ENCODE measurements at regions not wholly inside any gene's neighbourhood (a gene's known extent, or its start where the extent isn't known, plus 50 kb on each side); places are given as distances from the start of the nearest gene placed in this dataset.
A peak's percentile ranks its signal among the peaks of the same experiment; 100 is the strongest.

DNA sequence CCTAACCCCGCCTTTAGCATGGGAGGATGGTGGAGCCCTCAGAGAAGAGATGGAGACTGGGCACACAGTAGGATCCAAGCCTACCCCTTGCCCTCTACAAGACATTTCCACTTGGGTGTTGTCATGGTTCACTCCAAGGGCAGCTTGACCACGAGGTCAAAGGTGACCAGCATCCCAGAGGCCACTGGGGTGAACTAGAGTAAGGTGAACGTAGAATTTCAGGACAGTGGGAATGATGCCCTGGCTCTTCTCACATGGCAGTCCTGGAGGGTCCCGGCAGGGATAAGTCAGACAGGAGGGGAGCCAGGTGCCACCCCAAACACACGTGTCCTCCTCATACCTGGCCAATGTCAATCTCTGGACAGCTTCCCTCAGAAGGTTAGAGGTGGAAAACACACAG lies 274.2 kb upstream of the AGTR2 start:
- H3K27me3 ChIP-seq (ENCODE audit: control insufficient read depth, insufficient read depth, low read length) = no peaks in the 10 kb centered on the region
- TF ChIP-seq CTCF (IDR thresholded peaks at IDR 0.05) = no peak
- no peaks in the 10 kb centered on the region for H3K36me3 ChIP-seq (ENCODE audit: control insufficient read depth, insufficient read depth, low read length)
- no peaks in the 10 kb centered on the region for H3K79me2 ChIP-seq
- H3K27ac ChIP-seq = no peak overlapping the region
- no peaks in the 10 kb centered on the region for H3K9me3 ChIP-seq (ENCODE audit: control insufficient read depth, low read length)
- no peaks in the 10 kb centered on the region for H3K4me1 ChIP-seq
- H2AFZ ChIP-seq = no peak overlapping the region
- H3K4me3 ChIP-seq (ENCODE audit: low read depth, low read length) = no peak overlapping the region
- no peak overlapping the region for H3K9ac ChIP-seq
- H3K4me2 ChIP-seq (ENCODE audit: low read length) = no peak overlapping the region

- no peak for TF ChIP-seq CTCF (IDR thresholded peaks at IDR 0.05)
- H2AFZ ChIP-seq = no peak overlapping the region
- no peaks in the 10 kb centered on the region for H3K79me2 ChIP-seq
- no peaks in the 10 kb centered on the region for H3K9me3 ChIP-seq (ENCODE audit: control insufficient read depth, low read length)
- H3K27ac ChIP-seq = no peak overlapping the region
- no peak overlapping the region for H3K4me2 ChIP-seq (ENCODE audit: low read length)
- H3K9ac ChIP-seq = no peak overlapping the region
- H3K4me1 ChIP-seq = no peaks in the 10 kb centered on the region
- no peaks in the 10 kb centered on the region for H3K36me3 ChIP-seq (ENCODE audit: control insufficient read depth, insufficient read depth, low read length)
- no peak overlapping the region for H3K4me3 ChIP-seq (ENCODE audit: low read depth, low read length)
- H3K27me3 ChIP-seq (ENCODE audit: control insufficient read depth, insufficient read depth, low read length) = no peaks in the 10 kb centered on the region
Measured at GRCh38 chrX:115897956-115898355, 272.6 kb upstream of the AGTR2 start.

DNA sequence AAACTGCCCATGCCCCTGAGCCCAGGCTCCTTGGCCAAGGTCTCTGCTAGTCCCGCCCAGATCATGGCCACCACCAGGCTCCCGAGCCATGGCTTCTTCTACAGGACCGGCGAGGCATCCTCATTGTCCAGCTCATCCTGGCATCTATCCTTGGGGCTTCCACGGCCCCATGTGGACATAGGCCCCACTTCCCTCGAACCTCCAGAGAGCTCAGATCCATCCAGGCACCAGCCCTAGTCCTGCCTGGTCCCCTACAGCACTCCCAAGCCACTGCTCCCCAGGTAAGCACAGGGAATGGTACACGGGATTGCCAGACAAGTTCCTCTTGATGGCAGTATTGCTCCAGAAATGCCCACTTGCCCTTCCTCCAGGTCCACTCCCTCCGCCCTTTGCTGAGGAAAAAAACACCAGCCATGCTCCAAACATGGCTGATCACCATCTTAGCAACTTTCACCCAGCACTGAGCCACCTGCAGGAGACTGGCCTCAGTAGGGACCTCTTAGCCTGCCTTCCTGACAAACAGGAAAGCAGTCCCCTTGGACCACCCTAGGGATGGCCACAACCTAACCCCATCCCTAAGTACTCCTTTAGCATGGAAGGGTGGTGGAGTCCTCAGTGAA lies 272.1 kb upstream of the AGTR2 start:
- H3K4me3 ChIP-seq (ENCODE audit: low read depth, low read length) = no peak overlapping the region
- no peak overlapping the region for H3K4me2 ChIP-seq (ENCODE audit: low read length)
- no peak overlapping the region for H3K9ac ChIP-seq
- H3K27ac ChIP-seq = no peak overlapping the region
- H3K79me2 ChIP-seq = no peaks in the 10 kb centered on the region
- no peaks in the 10 kb centered on the region for H3K27me3 ChIP-seq (ENCODE audit: control insufficient read depth, insufficient read depth, low read length)
- no peak overlapping the region for H2AFZ ChIP-seq
- H3K4me1 ChIP-seq = no peaks in the 10 kb centered on the region
- no peaks in the 10 kb centered on the region for H3K36me3 ChIP-seq (ENCODE audit: control insufficient read depth, insufficient read depth, low read length)
- TF ChIP-seq CTCF (IDR thresholded peaks at IDR 0.05) = peak; percentile 16
- H3K9me3 ChIP-seq (ENCODE audit: control insufficient read depth, low read length) = no peaks in the 10 kb centered on the region

GRCh38 chrX:115900425-115900824 lies 270.1 kb upstream of the AGTR2 start:
- no peak overlapping the region for H3K9ac ChIP-seq

More at GRCh38 chrX:115900425-115900824, 270.1 kb upstream of the AGTR2 start:
- H3K27me3 ChIP-seq (ENCODE audit: control insufficient read depth, insufficient read depth, low read length) = no peaks in the 10 kb centered on the region
- H3K36me3 ChIP-seq (ENCODE audit: control insufficient read depth, insufficient read depth, low read length) = no peaks in the 10 kb centered on the region
- no peaks in the 10 kb centered on the region for H3K79me2 ChIP-seq
- H3K4me3 ChIP-seq (ENCODE audit: low read depth, low read length) = no peak overlapping the region
- no peak overlapping the region for H3K4me2 ChIP-seq (ENCODE audit: low read length)
- no peaks in the 10 kb centered on the region for H3K4me1 ChIP-seq
- no peak for TF ChIP-seq CTCF (IDR thresholded peaks at IDR 0.05)
- no peaks in the 10 kb centered on the region for H3K9me3 ChIP-seq (ENCODE audit: control insufficient read depth, low read length)
- no peak overlapping the region for H2AFZ ChIP-seq
- H3K27ac ChIP-seq = no peak overlapping the region
